Neuronal stem cell (in vitro differentiated cells): ENCODE measurements at regions not wholly inside any gene's neighbourhood (a gene's known extent, or its start where the extent isn't known, plus 50 kb on each side); places are given as distances from the start of the nearest gene placed in this dataset.

Experiments
- DNase-seq: peaks from one replicate; pipeline ENCODE4 v3.0.0-alpha.2; 2013; ENCODE audit warnings: low spot score
- H2AFZ ChIP-seq: one replicate; pipeline ENCODE4 v1.6.1; 2013; ENCODE audit warnings: mild to moderate bottlenecking, low read length, inconsistent platforms
- H2AK5ac ChIP-seq: 2 replicates; pipeline ENCODE4 v1.6.1; 2013; ENCODE audit warnings: low read depth, mild to moderate bottlenecking, inconsistent platforms, low read length, moderate library complexity, mixed read lengths
- H2BK120ac ChIP-seq: 2 replicates; pipeline ENCODE4 v1.6.1; 2013; ENCODE audit warnings: low read depth, mild to moderate bottlenecking, inconsistent platforms, low read length, moderate library complexity, mixed read lengths
- H2BK12ac ChIP-seq: one replicate; pipeline ENCODE4 v1.6.1; 2013; ENCODE audit warnings: low read length, inconsistent platforms
- H2BK15ac ChIP-seq: 2 replicates; pipeline ENCODE4 v1.6.1; 2013; ENCODE audit warnings: mild to moderate bottlenecking, low read length, inconsistent platforms, mixed read lengths
- H2BK5ac ChIP-seq: one replicate; pipeline ENCODE4 v1.6.1; 2013; ENCODE audit warnings: inconsistent platforms, mild to moderate bottlenecking, low read length, moderate library complexity
- H3K14ac ChIP-seq: one replicate; pipeline ENCODE4 v1.6.1; 2013; ENCODE audit warnings: low read length, inconsistent platforms
- H3K18ac ChIP-seq: 2 replicates; pipeline ENCODE4 v1.6.1; 2013; ENCODE audit warnings: low read length, inconsistent platforms
- H3K23ac ChIP-seq: 2 replicates; pipeline ENCODE4 v1.6.1; 2013; ENCODE audit warnings: low read depth, mild to moderate bottlenecking, mixed read lengths, low read length, inconsistent platforms; ENCODE audit not compliant: poor library complexity
- H3K27ac ChIP-seq: replicated peaks from 3 replicates; pipeline ENCODE4 v1.5.1; 2013; ENCODE audit warnings: low read length, inconsistent platforms
- H3K27me3 ChIP-seq, 3 experiments: 2 replicates each; pipeline ENCODE4 v1.6.1; 2013; ENCODE audit warnings: low read length in 3 of 3, mild to moderate bottlenecking in 2 of 3, inconsistent platforms in 1 of 3, low read depth in 1 of 3, mixed read lengths in 1 of 3, moderate library complexity in 1 of 3; ENCODE audit not compliant: control insufficient read depth in 3 of 3, insufficient read depth in 3 of 3
- H3K36me3 ChIP-seq, 2 donors: replicated peaks in 1 of 2; 2 replicates each; pipeline ENCODE4 v1.6.1; 2013; ENCODE audit warnings: low read length in 2 of 2; ENCODE audit not compliant: control insufficient read depth in 2 of 2, insufficient read depth in 2 of 2
- H3K4ac ChIP-seq: 2 replicates; pipeline ENCODE4 v1.6.1; 2013; ENCODE audit warnings: inconsistent platforms, mild to moderate bottlenecking, low read length, moderate library complexity
- H3K4me1 ChIP-seq, 2 donors: 1 replicate in 1 of 2; 2 replicates in 1 of 2; pipeline ENCODE4 v1.6.1; 2013; ENCODE audit warnings: low read length in 2 of 2, low read depth in 1 of 2; ENCODE audit not compliant: control insufficient read depth in 2 of 2, insufficient read depth in 1 of 2
- H3K4me2 ChIP-seq: one replicate; pipeline ENCODE4 v1.6.1; 2013; ENCODE audit warnings: mild to moderate bottlenecking, low read length, inconsistent platforms; ENCODE audit not compliant: insufficient read depth, poor library complexity, severe bottlenecking
- H3K4me3 ChIP-seq, 2 donors: 2 replicates each; pipeline ENCODE4 v1.5.1; 2013; ENCODE audit warnings: low read length in 2 of 2, mild to moderate bottlenecking in 2 of 2, inconsistent platforms in 1 of 2, moderate library complexity in 1 of 2
- H3K79me1 ChIP-seq: one replicate; pipeline ENCODE4 v1.6.1; 2013; ENCODE audit warnings: low read depth, mild to moderate bottlenecking, inconsistent platforms, low read length, moderate library complexity
- H3K9ac ChIP-seq: one replicate; pipeline ENCODE4 v1.6.1; 2013; ENCODE audit warnings: mild to moderate bottlenecking, low read depth, low read length, inconsistent platforms; ENCODE audit not compliant: poor library complexity
- H3K9me3 ChIP-seq, 2 donors: replicated peaks in 1 of 2; 2 replicates each; pipeline versions ENCODE3 to v1.6.1; 2013; ENCODE audit warnings: low read length in 2 of 2, mild to moderate bottlenecking in 2 of 2, inconsistent platforms in 1 of 2, low read depth in 1 of 2, mixed read lengths in 1 of 2, moderate library complexity in 1 of 2; ENCODE audit not compliant: control insufficient read depth in 2 of 2, insufficient read depth in 1 of 2
- H4K8ac ChIP-seq: one replicate; pipeline ENCODE4 v1.6.1; 2013; ENCODE audit warnings: low read depth, mild to moderate bottlenecking, inconsistent platforms, low read length, moderate library complexity
- H4K91ac ChIP-seq: one replicate; pipeline ENCODE4 v1.6.1; 2013; ENCODE audit warnings: low read length, low read depth, mild to moderate bottlenecking, inconsistent platforms; ENCODE audit not compliant: poor library complexity
- WGBS, 2 donors: extraction: QIAGEN DNeasy Blood & Tissue Kit; methylation state at CpG; one replicate each; pipeline ENCODE4 v1.1.7; 2013; ENCODE audit warnings: missing lambda C conversion rate in 2 of 2, mixed read lengths in 1 of 2; ENCODE audit not compliant: insufficient read length in 2 of 2, insufficient replicate concordance in 1 of 2; ENCODE audit errors: extremely low coverage in 2 of 2; 5-methylcytosine and 5-hydroxymethylcytosine counted together

- no peak overlapping the region for H2BK120ac ChIP-seq
- DNase-seq: no peak
- H2AFZ ChIP-seq: no peak overlapping the region
- no peak overlapping the region for H3K4ac ChIP-seq
- WGBS, 2 donors: no CpG with 5 or more reads among the region's 5 CpGs
- no peak overlapping the region for H3K23ac ChIP-seq
- H3K4me2 ChIP-seq: no peak overlapping the region
- no peak overlapping the region for H2AK5ac ChIP-seq
- no peak overlapping the region for H3K9ac ChIP-seq
- no peak overlapping the region for H3K4me3 ChIP-seq
- H3K14ac ChIP-seq: no peak overlapping the region
- no peak overlapping the region for H4K91ac ChIP-seq
- H3K27me3 ChIP-seq: no peaks in the 10 kb centered on the region
- no peak overlapping the region for H3K18ac ChIP-seq
- H3K79me1 ChIP-seq: no peaks in the 10 kb centered on the region
- H3K27ac ChIP-seq: no peak overlapping the region
- no peak overlapping the region for H2BK15ac ChIP-seq
- no peak overlapping the region for H2BK5ac ChIP-seq
- H4K8ac ChIP-seq: no peak overlapping the region
- no peak overlapping the region for H2BK12ac ChIP-seq
- H3K36me3 ChIP-seq: no peaks in the 10 kb centered on the region
- peaks cover 0 to 2% of the 10 kb centered on the region in 2 donors for H3K9me3 ChIP-seq
- no peaks in the 10 kb centered on the region for H3K4me1 ChIP-seq
These were observed 302.7 kb upstream of the KCNMB2 start for GRCh38 chr3:178233371-178234071.

GRCh38 chr3:178236555-178237277 lies 299.5 kb upstream of the KCNMB2 start:
- Histone ChIP-seq H3K27me3 (no peaks in the 10 kb centered on the region), H2AK5ac (no peak overlapping the region), H3K36me3 (no peaks in the 10 kb centered on the region), H2BK120ac (no peak overlapping the region), H3K18ac (no peak overlapping the region), H3K4me1 (no peaks in the 10 kb centered on the region), H3K4me3 (no peak overlapping the region), H3K4me2 (no peak overlapping the region), H2BK12ac (no peak overlapping the region), H2BK15ac (no peak overlapping the region), H3K14ac (no peak overlapping the region), H2AFZ (no peak overlapping the region), H3K23ac (no peak overlapping the region), H2BK5ac (no peak overlapping the region), H3K79me1 (no peaks in the 10 kb centered on the region), H3K9me3 (no peaks in the 10 kb centered on the region), H4K91ac (no peak overlapping the region), H3K9ac (no peak overlapping the region), H3K27ac (no peak overlapping the region), H3K4ac (no peak overlapping the region), H4K8ac (no peak overlapping the region)
- no CpG with 5 or more reads among the region's 5 CpGs for WGBS, 2 donors
- DNase-seq: no peak

DNA sequence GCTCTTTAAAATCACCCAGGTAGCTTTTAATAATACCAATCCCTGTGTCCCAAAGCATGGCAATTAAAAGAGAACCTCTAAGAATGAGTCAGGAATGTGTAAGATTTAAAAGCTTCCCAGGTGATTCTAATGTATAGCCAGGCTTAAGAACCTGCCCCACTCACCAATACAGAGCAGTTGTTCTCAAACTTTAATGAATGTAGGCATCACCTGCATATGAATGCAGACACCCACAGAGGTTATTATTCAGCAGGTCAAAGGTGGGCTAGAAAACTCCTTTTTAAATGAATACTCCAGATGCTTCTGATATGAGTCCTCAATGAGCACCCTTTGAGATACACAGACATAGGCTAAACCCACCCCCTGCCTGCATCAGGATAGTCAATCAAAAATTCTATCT lies 298.1 kb upstream of the KCNMB2 start:
- no peak overlapping the region for H2AK5ac ChIP-seq
- H3K23ac ChIP-seq: no peak overlapping the region
- H4K8ac ChIP-seq: no peak overlapping the region
- no peak overlapping the region for H3K4me2 ChIP-seq
- no peak for DNase-seq
- no peak overlapping the region for H2AFZ ChIP-seq
- H3K4ac ChIP-seq: no peak overlapping the region
- no peaks in the 10 kb centered on the region for H3K4me1 ChIP-seq
- H2BK12ac ChIP-seq: no peak overlapping the region
- no peaks in the 10 kb centered on the region for H3K79me1 ChIP-seq
- H3K14ac ChIP-seq: no peak overlapping the region
- H3K9me3 ChIP-seq: no peaks in the 10 kb centered on the region
- H3K36me3 ChIP-seq: no peaks in the 10 kb centered on the region
- no peak overlapping the region for H3K4me3 ChIP-seq
- no peaks in the 10 kb centered on the region for H3K27me3 ChIP-seq
- H2BK5ac ChIP-seq: no peak overlapping the region
- no peak overlapping the region for H3K18ac ChIP-seq
- H3K9ac ChIP-seq: no peak overlapping the region
- no peak overlapping the region for H3K27ac ChIP-seq
- H2BK120ac ChIP-seq: no peak overlapping the region
- H4K91ac ChIP-seq: no peak overlapping the region
- no peak overlapping the region for H2BK15ac ChIP-seq

DNA sequence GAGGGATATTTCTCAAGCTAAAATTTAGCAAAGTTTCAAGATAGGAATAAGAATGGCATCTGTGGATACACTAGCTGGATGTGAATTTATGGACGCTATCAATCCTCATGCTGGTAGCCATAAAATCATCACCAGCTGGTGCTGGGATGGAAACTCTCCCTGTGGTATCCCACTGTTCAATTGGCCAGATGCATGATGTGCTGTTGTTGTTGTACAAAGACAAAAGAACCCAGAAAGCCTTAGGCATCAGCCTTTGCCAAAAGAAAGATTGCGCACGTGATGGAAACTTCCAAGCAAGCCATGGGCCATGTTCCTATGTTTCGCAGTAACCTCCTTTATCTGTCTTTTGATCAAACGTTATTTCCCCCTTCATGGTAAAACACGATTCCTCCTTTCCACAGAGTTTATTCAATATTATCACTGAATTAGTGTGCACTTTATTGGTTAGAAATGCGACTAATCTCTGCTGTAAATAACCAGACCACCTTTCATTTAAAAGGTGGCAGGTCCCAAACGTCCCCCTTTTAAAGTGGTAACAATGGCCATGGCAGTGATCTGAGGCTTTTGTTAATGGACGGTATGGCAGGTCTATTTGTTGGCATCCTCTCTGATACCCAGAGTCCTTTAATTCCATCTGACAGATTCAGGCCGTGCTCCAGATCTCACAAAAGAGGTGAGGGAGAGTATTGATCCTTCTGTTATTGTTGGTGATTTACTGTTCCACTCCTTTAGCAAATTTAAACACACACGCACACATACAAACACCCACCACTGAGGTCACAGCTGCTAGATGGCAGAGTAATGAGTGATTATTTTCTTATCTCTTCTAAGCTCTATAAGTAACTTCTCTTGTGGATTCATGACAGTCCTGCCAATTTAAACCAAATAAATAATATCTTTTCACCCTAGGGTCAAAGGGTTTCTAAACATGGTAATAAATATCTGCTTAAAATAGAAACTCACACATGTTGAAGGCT lies 291.2 kb upstream of the KCNMB2 start:
- Histone ChIP-seq H3K4me2 (no peak overlapping the region), H2BK5ac (no peak overlapping the region), H3K36me3 (no peaks in the 10 kb centered on the region), H3K4me1 (no peaks in the 10 kb centered on the region), H3K18ac (no peak overlapping the region), H2BK15ac (no peak overlapping the region), H3K23ac (no peak overlapping the region), H2BK120ac (no peak overlapping the region), H3K4ac (no peak overlapping the region), H3K27ac (no peak overlapping the region), H3K79me1 (no peaks in the 10 kb centered on the region), H3K9ac (no peak overlapping the region), H3K9me3 (no peaks in the 10 kb centered on the region), H3K27me3 (no peaks in the 10 kb centered on the region), H4K8ac (no peak overlapping the region), H2BK12ac (no peak overlapping the region), H2AK5ac (no peak overlapping the region), H4K91ac (no peak overlapping the region), H2AFZ (no peak overlapping the region), H3K14ac (no peak overlapping the region), H3K4me3 (no peak overlapping the region)
- DNase-seq: no peak
- no CpG with 5 or more reads among the region's 11 CpGs for WGBS, 2 donors
